Urinary bladder (tissue), 3 donors: ENCODE measurements at regions not wholly inside any gene's neighbourhood (a gene's known extent, or its start where the extent isn't known, plus 50 kb on each side); places are given as distances from the start of the nearest gene placed in this dataset.
"Not testable (repeated sequence)": the region's sequence is repeated elsewhere in the genome, so short reads cannot be mapped to it uniquely, and the experiment has no call there.

ENCODE experiments used
- DNase-seq: peaks from one replicate; pipeline ENCODE4 v3.0.0-alpha.2; 2015; ENCODE audit errors: extremely low spot score
- H3K27ac ChIP-seq: one replicate; pipeline ENCODE4 v1.5.1; 2013; ENCODE audit warnings: low read depth, mild to moderate bottlenecking, moderate library complexity
- H3K36me3 ChIP-seq: one replicate; pipeline ENCODE4 v1.6.1; 2013; ENCODE audit warnings: mild to moderate bottlenecking, moderate library complexity; ENCODE audit not compliant: insufficient read depth
- H3K4me1 ChIP-seq: one replicate; pipeline ENCODE4 v1.6.1; 2013; ENCODE audit warnings: mild to moderate bottlenecking, moderate library complexity; ENCODE audit not compliant: insufficient read depth
- H3K4me3 ChIP-seq: one replicate; pipeline ENCODE4 v1.5.1; 2013; ENCODE audit warnings: low read depth, low read length
- WGBS: extraction: QIAGEN DNeasy Blood & Tissue Kit; methylation state at CpG from one replicate; pipeline ENCODE4 v1.1.7; 2013; 5-methylcytosine and 5-hydroxymethylcytosine counted together
- donor health status: healthy with polysubstance abuse.
- donor health status: healthy.

DNA sequence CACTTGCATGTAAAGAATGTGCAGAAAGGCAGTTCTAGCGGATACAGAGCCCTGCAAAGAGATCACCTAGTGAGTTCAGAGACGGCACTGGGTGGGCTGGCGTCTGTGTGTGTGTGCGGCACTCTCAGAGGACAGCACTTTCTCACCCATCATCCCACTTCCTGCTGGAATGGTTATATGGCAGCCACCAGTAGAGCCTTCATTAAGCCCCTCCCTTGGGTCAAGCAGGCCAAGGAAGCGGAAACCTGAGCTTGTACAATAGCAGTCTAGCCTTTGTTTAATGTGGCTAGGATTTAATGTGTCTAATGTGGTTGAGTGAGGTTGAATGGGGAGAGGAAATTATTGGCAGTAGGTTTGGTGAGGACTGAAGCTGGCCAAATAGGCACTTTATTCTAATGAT lies 88.3 kb upstream of the ELAC2 start:
- 68% methylated on average over 5 of the region's 5 CpGs for whole genome bisulfite sequencing
- H3K4me3 ChIP-seq, result no peak overlapping the region
- H3K36me3 ChIP-seq, result no peaks in the 10 kb centered on the region
- DNase-seq, result no peak
- H3K4me1 ChIP-seq, result no peaks in the 10 kb centered on the region
- H3K27ac ChIP-seq, result no peak overlapping the region

DNA sequence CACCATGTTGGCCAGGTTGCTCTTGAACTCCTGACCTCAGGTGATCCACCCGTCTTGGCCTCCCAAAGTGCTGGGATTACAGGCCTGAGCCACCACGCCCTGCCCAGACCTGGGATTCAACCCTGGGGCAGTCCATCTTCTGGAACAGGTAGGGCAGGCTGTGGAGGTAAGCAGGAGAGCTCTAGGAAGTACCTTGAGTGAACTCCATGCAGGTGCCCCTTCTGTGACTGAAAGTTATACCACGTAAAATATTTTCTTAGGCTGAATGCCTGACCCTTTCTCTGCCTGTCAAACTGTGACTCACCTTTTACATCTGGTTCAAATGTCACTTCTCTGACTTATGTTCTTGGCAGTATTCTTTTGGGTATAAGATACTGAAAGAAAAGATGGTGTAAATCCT lies 86.7 kb upstream of the ELAC2 start:
- no peaks in the 10 kb centered on the region for H3K4me1 ChIP-seq
- 89% methylated on average over 3 of the region's 3 CpGs for WGBS
- H3K36me3 ChIP-seq, result no peaks in the 10 kb centered on the region
- DNase-seq, result no peak
- H3K4me3 ChIP-seq, result no peak overlapping the region
- H3K27ac ChIP-seq, result no peak overlapping the region

DNA sequence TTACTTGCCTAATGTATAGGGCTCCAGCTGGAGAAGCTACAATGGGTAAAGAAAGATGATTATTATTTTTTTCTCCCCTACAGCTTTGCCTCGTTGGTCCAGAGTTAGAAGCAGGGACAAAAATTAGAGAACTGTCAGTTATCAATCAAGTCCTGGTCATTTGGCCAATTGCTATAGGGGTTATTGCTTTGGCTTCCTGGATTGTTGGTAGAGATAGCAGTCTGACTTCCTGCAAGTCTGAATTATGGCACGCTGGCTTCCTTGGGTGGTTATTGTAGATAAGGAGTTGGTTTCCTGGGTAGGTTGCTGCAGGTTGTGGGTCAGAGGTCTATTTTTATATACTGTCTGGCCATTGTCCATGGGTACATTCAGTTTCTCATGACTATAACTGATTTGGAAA lies 84.7 kb upstream of the ELAC2 start:
- no peak for DNase-seq
- 58% methylated on average over 2 of the region's 2 CpGs for WGBS
- Histone ChIP-seq H3K4me3 (no peak overlapping the region), H3K4me1 (no peaks in the 10 kb centered on the region), H3K36me3 (no peaks in the 10 kb centered on the region), H3K27ac (no peak overlapping the region)

DNA sequence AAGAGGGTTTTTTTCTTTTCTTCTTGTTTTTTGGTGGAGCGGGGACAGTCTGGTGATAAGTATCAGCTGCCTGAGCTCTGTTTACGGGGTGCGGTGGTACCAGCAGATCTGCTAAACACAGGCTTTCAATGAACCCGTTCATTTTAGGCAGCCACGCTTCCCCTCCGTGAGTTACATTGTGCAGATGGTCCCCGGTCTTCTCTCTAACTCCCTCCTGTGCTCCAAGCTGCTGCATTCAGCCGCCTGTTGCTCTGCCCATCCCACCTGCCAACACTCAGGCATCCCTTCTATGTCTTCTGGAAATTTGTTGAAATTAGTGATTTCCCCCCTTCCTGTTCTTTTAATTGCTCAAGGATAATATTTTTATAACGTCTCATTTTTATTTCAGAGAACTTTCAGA lies 82.1 kb upstream of the ELAC2 start:
- H3K36me3 ChIP-seq, result no peaks in the 10 kb centered on the region
- no peak overlapping the region for H3K27ac ChIP-seq
- no peak overlapping the region for H3K4me3 ChIP-seq
- WGBS, result 64% methylated on average over 9 of the region's 9 CpGs
- DNase-seq, result no peak
- no peaks in the 10 kb centered on the region for H3K4me1 ChIP-seq

DNA sequence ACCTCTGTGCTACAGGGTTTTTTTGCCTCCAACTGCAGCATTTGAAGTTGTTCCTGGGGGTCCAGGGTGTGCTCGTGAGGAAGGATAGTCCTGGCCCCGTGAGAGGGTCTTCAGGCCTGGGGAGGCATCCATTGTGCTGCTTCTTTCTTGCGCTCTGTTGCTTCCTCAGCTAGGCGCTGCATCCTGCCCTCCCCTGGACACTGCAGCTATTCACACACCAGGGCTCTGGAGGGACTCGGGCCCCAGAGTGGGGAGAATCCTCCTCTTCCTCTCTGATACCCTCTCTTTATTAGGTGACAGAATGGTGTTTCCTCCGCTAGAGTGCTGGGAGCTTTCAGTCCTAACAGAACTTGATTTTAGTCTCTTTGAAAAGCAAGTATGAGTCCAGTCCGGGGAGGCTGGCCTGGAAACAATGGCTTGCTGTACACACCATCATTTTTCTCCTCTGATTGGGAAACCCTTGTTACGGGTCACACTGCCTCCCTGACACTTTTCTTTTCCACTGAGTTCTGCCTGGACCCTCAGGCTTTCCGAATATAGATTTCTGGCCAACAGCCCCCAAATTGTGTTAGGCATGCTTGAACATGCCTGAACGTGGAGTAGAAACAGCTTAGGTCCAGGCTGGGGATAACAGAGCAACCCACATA lies 81.4 kb upstream of the ELAC2 start:
- 71% methylated on average over 10 of the region's 10 CpGs for WGBS
- H3K4me1 ChIP-seq, result no peaks in the 10 kb centered on the region
- no peak overlapping the region for H3K4me3 ChIP-seq
- H3K36me3 ChIP-seq, result no peaks in the 10 kb centered on the region
- DNase-seq, result no peak
- H3K27ac ChIP-seq, result no peak overlapping the region

DNA sequence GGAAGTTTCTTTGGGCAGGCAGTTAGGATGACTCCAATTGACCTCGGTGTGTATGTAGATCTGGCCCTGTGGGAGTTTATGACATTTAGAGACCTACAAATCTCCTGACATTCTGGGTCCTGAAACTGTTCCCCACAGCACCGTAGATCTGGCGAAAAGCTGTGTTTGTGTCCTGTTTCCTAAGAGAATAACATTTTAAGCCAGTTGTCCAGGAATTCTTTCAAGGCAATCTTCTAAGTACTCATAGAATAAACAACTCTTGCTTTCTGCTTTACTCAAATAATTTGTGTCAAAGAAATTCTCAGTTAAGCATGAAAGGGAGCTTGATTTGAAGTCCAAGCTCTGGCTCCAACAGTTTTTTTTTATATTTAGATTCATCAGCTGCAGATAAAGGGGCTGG lies 78.5 kb upstream of the ELAC2 start:
- DNase-seq, result no peak
- H3K4me3 ChIP-seq, result no peak overlapping the region
- no peak overlapping the region for H3K27ac ChIP-seq
- 27% methylated on average over 3 of the region's 3 CpGs for WGBS
- no peaks in the 10 kb centered on the region for H3K36me3 ChIP-seq
- H3K4me1 ChIP-seq, result no peaks in the 10 kb centered on the region

DNA sequence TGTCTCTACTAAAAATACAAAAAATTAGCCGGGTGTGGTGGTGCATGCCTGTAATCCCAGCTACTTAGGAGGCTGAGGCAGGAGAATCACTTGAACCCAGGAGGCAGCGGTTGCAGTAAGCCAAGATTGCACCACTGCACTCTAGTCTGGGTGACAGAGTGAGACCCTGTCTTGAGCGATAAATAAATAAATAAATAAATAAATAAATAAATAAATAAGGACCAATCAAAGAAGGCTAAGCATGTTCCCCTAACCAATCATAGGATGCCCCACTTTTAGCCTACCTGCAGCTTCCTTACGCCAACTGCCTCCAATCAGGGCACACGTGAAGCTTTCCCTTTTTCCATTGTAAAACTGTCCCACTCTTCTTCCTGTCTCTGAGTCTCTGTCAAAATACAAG lies 74.2 kb upstream of the ELAC2 start:
- not testable (repeated sequence) for H3K4me3 ChIP-seq, DNase-seq, H3K36me3 ChIP-seq, H3K4me1 ChIP-seq, H3K27ac ChIP-seq
- 93% methylated on average over 5 of the region's 5 CpGs for WGBS

DNA sequence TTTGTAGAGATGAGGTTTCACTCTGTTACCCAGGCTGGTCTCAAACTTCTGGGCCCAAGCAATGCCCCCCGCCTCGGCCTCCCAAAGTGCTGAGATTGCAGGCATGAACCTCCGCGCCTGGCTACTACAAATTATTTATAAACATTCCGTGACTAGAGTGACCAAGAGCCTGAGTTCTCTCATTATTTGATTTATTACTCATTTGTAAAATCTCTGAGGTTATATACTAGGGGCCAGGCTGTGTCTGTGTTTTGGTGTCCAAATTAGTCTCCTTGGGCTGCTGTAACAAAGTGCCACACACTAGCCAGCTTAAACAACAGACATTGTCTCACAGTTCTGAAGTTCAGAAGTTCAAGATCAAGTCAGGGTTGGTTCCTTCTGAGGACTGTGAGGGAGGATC lies 70.8 kb upstream of the ELAC2 start:
- H3K4me1 ChIP-seq, result no peaks in the 10 kb centered on the region
- no peak for DNase-seq
- 67% methylated on average over 5 of the region's 5 CpGs for WGBS

DNA sequence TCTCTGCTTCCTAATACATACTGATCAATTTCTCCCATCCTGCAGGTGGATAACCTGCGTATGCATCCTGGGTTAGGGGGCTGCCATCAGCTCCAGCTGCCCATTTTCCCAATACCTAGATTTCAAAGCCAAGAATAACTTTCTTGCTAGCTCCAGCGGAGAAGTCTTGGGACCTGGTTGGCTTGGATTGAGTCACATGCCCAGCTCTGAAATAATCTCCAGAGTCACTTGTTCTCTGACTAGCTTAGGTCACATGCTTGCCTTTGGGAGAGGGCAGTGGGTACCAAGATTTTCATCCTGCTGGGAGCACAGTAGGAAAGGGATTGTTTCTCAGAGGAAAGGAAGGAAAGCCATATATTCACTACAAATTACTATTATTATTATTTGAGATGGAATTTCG lies 70.0 kb upstream of the ELAC2 start:
- H3K4me1 ChIP-seq, result no peaks in the 10 kb centered on the region
- no peaks in the 10 kb centered on the region for H3K36me3 ChIP-seq
- H3K27ac ChIP-seq, result no peak overlapping the region
- DNase-seq, result no peak
- WGBS, result 94% methylated on average over 3 of the region's 3 CpGs
- no peak overlapping the region for H3K4me3 ChIP-seq

More for the DNA sequence above, 70.8 kb upstream of the ELAC2 start:
- no peaks in the 10 kb centered on the region for H3K36me3 ChIP-seq
- no peak overlapping the region for H3K4me3 ChIP-seq
- H3K27ac ChIP-seq, result no peak overlapping the region

DNA sequence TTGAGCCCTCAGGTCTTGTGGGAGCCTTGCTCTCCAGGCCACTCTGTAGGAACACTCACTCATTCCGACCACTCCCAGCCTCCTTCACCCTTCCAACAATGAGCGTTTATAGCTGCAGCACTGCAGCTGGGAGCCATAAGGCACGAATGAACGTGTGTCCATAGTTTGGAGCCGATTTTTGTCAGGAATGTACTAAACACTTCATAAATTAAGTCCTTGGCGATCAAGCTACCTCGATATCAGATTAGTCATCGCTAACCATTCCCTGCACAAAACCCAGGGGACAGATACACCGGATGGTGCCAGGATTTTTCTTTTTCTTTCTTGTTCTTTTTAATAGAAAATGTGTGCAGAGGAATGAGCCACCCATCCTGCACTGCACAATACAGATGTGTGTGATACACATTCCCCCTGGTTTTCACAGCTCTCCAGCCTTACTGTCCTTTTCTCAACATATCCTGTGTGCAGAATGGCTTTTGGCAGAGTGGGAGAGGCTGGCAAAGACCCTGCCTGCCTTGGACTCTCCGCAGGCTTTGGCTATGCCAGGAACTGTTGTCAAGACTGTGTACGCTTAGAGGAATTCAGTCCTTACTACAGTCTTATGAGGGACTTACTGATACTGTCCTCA lies 68.4 kb upstream of the ELAC2 start:
- H3K4me3 ChIP-seq, result no peak overlapping the region
- WGBS, result 24% methylated on average over 11 of the region's 11 CpGs
- no peak overlapping the region for H3K27ac ChIP-seq
- no peaks in the 10 kb centered on the region for H3K36me3 ChIP-seq
- H3K4me1 ChIP-seq, result no peaks in the 10 kb centered on the region
- DNase-seq, result peak; percentile 2

DNA sequence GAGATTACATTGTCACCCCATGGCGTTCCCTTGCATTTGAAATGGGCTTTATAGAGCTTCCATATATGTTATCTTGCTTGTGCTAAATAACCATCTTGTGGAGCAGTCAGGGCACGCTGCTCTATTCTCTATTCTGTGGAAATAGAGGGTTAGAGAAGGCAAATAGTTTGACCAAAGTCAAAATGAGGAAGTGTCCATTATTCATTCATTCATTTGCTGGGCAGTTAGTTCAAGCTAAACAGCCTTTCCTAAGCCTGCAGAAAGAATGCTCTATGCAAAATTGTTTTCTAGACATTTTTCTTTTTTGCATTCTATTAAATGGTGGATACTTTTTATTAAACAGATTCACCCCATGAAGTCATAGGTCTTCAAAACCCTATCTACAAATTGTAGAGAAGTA lies 67.8 kb upstream of the ELAC2 start:
- DNase-seq, result no peak
- no peaks in the 10 kb centered on the region for H3K4me1 ChIP-seq
- H3K27ac ChIP-seq, result no peak overlapping the region
- WGBS, result 60% methylated on average over 2 of the region's 2 CpGs
- H3K4me3 ChIP-seq, result no peak overlapping the region
- H3K36me3 ChIP-seq, result no peaks in the 10 kb centered on the region

DNA sequence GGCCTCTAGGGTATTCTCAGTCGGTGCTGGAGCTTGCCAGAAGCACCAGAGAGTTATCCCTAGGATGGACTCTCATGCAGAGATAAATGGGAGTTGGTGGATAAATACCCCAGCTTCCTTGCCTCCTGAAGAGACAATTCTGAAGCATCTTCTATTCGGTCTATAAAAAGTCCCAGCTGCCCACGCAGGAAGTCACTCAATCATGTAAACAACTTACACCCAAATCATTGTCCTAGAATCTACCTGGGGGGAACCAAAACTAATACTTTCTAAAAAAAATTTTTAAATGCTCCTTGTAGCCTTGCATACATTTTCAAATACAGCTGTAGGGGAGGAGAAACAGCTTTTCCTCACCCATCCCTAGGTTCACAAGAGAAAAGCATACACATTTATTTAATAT lies 66.6 kb upstream of the ELAC2 start:
- no peak overlapping the region for H3K27ac ChIP-seq
- H3K36me3 ChIP-seq, result no peaks in the 10 kb centered on the region
- H3K4me3 ChIP-seq, result no peak overlapping the region
- 64% methylated on average over 3 of the region's 3 CpGs for WGBS
- DNase-seq, result no peak
- no peaks in the 10 kb centered on the region for H3K4me1 ChIP-seq

DNA sequence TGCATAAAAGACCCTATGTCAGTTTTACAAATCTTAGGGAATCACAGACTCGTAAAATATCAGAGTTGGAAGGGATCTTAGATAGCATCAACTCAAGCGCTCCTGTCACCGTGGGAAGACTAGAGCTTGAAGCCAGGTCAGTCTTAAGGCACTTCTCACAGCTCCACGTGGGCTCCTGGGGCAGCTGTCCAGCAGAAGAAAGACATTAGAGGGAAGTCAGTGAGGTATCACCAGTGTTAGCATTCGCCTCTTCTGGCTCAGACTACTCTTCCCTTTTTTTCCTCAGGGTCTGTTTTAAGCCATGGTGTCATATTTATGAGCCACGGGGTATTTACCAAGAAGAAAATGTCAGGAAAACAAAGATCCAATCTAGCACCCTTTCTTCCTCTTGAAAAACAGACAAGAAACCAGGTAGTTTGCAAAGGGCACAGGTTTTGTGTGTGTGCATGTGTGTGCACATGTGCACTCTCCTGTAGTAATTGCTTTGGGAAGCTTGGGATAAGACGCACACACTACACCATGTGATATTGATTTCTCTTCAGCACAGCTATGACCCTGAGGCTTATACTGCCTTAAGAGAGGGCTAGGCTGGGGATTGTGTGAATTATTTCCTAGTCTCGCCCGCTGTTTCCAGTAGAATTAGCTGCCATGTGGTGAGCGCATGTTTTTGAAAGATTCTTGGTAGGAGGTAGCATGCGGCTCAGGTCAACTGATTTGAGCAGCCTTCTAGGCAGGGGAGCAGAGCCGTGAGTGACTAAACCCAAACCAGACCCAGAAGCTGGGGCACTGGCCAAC lies 61.0 kb upstream of the ELAC2 start:
- no peaks in the 10 kb centered on the region for H3K4me1 ChIP-seq
- no peak for DNase-seq
- no peaks in the 10 kb centered on the region for H3K36me3 ChIP-seq
- H3K4me3 ChIP-seq, result no peak overlapping the region
- 51% methylated on average over 12 of the region's 12 CpGs for WGBS
- no peak overlapping the region for H3K27ac ChIP-seq

DNA sequence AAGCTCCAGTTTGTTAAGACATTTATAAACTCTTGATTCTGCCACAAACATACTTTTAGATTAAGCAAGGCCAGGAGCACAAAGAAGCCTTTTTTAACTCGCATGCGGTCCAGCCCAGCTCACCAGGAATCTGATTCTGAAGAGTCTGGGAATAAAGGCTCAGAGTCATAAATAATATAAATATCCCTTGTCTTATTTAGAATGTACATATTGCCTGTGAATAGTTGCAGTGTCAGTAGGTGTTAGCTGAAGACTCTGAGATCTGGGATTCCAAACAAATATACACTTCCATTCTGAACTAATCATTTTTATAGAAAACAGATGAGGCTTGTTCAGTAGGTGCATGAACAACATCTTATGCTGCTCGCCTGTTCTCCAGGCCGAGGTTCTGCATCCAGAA lies 59.1 kb upstream of the ELAC2 start:
- H3K27ac ChIP-seq, result no peak overlapping the region
- no peaks in the 10 kb centered on the region for H3K4me1 ChIP-seq
- DNase-seq, result no peak
- 58% methylated on average over 4 of the region's 4 CpGs for WGBS
- no peaks in the 10 kb centered on the region for H3K36me3 ChIP-seq
- no peak overlapping the region for H3K4me3 ChIP-seq
